Common myeloid progenitor, CD34-positive (primary cell): ENCODE measurements at regions not wholly inside any gene's neighbourhood (a gene's known extent, or its start where the extent isn't known, plus 50 kb on each side); places are given as distances from the start of the nearest gene placed in this dataset.

Source experiments
- CTCF ChIA-PET: fragments of 350-600 bp; sonication (Branson Sonifier 250); formaldehyde crosslinking; loops from one replicate; lab custom pipeline; 2021; ENCODE audit warnings: antibody characterized with exemption; lab: Charles Lee
- POLR2A ChIA-PET: fragments of 350-600 bp; sonication (Branson Sonifier 250); formaldehyde crosslinking; loops from one replicate; lab custom pipeline; 2021; ENCODE audit warnings: antibody characterized with exemption; lab: Charles Lee
- DNase-seq, 3 donors: peaks; one replicate each; pipeline versions ENCODE4 v3.0.0 to v3.0.0-alpha.2; 2013
- H3K27ac ChIP-seq, 2 experiments: 1 replicate in 1 of 2; 2 replicates in 1 of 2; pipeline ENCODE4 v1.7.0; 2013; ENCODE audit warnings: inconsistent platforms in 2 of 2, low read length in 2 of 2, mild to moderate bottlenecking in 2 of 2, low read depth in 1 of 2, moderate library complexity in 1 of 2; ENCODE audit not compliant: severe bottlenecking in 2 of 2, insufficient read depth in 1 of 2, poor library complexity in 1 of 2
- H3K27me3 ChIP-seq, 5 experiments: replicated peaks in 2 of 5; 1 replicate in 3 of 5; 2 replicates in 2 of 5; pipeline versions ENCODE4 v1.6.1 to v1.7.0; 2013; ENCODE audit warnings: low read length in 4 of 5, mild to moderate bottlenecking in 2 of 5, moderate library complexity in 2 of 5, inconsistent platforms in 1 of 5; ENCODE audit not compliant: insufficient read depth in 5 of 5, control insufficient read depth in 4 of 5
- H3K36me3 ChIP-seq, 4 experiments: 1 replicate in 2 of 4; 2 replicates in 2 of 4; pipeline versions ENCODE4 v1.6.1 to v1.7.0; 2013; ENCODE audit warnings: low read length in 3 of 4, control low read depth in 1 of 4, mild to moderate bottlenecking in 1 of 4; ENCODE audit not compliant: control insufficient read depth in 4 of 4, insufficient read depth in 4 of 4
- H3K4me1 ChIP-seq, 4 experiments: 1 replicate in 3 of 4; 2 replicates in 1 of 4; pipeline versions ENCODE4 v1.6.1 to v1.7.1; 2013; ENCODE audit warnings: low read length in 3 of 4, mild to moderate bottlenecking in 3 of 4, control low read depth in 1 of 4, inconsistent platforms in 1 of 4, moderate library complexity in 1 of 4; ENCODE audit not compliant: control insufficient read depth in 4 of 4, insufficient read depth in 4 of 4; ENCODE audit errors: control extremely low read depth in 1 of 4
- H3K4me3 ChIP-seq, 7 experiments: 1 replicate in 4 of 7; 2 replicates in 3 of 7; pipeline versions ENCODE4 v1.5.1 to v1.7.0; 2013; ENCODE audit warnings: mild to moderate bottlenecking in 7 of 7, low read length in 6 of 7, moderate library complexity in 6 of 7, inconsistent platforms in 2 of 7, low read depth in 2 of 7, control low read depth in 1 of 7; ENCODE audit not compliant: insufficient read depth in 4 of 7, control insufficient read depth in 1 of 7; ENCODE audit errors: extremely low read depth in 1 of 7
- H3K9me3 ChIP-seq, 5 experiments: 1 replicate in 4 of 5; 2 replicates in 1 of 5; pipeline versions ENCODE4 v1.6.1 to v1.7.1; 2013; ENCODE audit warnings: low read length in 4 of 5, mild to moderate bottlenecking in 2 of 5, inconsistent platforms in 1 of 5, low read depth in 1 of 5, moderate library complexity in 1 of 5; ENCODE audit not compliant: control insufficient read depth in 4 of 5, insufficient read depth in 2 of 5; ENCODE audit errors: control extremely low read depth in 1 of 5
- WGBS: methylation state at CpG from one replicate; pipeline ENCODE4 v1.1.5; 2013; ENCODE audit not compliant: insufficient coverage; 5-methylcytosine and 5-hydroxymethylcytosine counted together

- H3K9me3 ChIP-seq: peaks cover 0 to 7% (median 0%) of the 10 kb centered on the region in 5 experiments
- H3K27ac ChIP-seq: no peak overlapping the region
- no peak for DNase-seq
- peaks cover 0 to 4% (median 0%) of the 10 kb centered on the region in 5 experiments for H3K27me3 ChIP-seq
- ChIA-PET CTCF (no interaction called here), POLR2A (no interaction called here)
- H3K4me1 ChIP-seq: no peaks in the 10 kb centered on the region
- no peak overlapping the region for H3K4me3 ChIP-seq
- 93% methylated on average over 3 of the region's 7 CpGs for WGBS
- no peaks in the 10 kb centered on the region for H3K36me3 ChIP-seq
Observed at GRCh38 chr2:120476141-120476540, 130.2 kb downstream of the INHBB start.

GRCh38 chr2:120477198-120477597, 131.3 kb downstream of the INHBB start:
- WGBS: 89% methylated on average over 3 of the region's 3 CpGs
- peaks cover 0 to 4% (median 0%) of the 10 kb centered on the region in 5 experiments for H3K9me3 ChIP-seq
- H3K27ac ChIP-seq: no peak overlapping the region
- H3K4me3 ChIP-seq: no peak overlapping the region
- POLR2A ChIA-PET: no interaction called here
- H3K4me1 ChIP-seq: no peaks in the 10 kb centered on the region
- H3K27me3 ChIP-seq: peaks cover 0 to 4% (median 0%) of the 10 kb centered on the region in 5 experiments
- no peak for DNase-seq
- H3K36me3 ChIP-seq: no peaks in the 10 kb centered on the region
- CTCF ChIA-PET: no interaction called here

DNA sequence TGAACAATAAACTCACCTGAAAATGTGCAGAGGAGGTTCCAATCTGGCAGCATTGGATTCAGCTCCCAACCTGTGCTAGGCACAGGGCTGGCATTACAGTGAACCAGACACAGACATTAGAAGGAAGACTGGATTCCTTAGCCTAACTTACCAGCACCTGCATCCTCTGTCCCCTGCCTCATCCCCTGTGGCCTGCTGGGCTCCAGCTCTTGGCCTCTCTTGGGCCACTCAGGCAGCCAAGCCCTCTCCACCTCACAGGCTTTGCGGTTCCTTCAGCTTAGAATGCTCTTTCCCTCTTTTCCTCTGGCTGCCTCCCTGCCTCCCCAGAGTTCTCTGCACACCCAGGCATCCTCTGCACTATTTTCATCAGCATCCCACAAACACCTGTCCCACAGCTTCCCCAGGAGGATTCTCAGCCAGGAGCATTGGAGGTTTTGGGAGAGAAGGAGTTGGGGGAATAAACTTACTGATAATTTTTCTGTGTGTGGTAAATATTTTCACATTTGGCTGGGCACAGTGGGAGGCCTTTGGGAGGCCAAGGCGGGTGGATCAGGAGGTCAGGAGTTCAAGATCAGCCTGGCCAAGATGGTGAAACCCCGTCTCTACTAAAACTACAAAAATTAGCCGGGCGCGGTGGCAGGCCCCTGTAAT, 132.0 kb downstream of the INHBB start:
- no peak for DNase-seq
- no peaks in the 10 kb centered on the region for H3K9me3 ChIP-seq
- ChIA-PET POLR2A (no interaction called here), CTCF (no interaction called here)
- 100% methylated on average over 1 of the region's 6 CpGs for WGBS
- H3K36me3 ChIP-seq: no peaks in the 10 kb centered on the region
- H3K27me3 ChIP-seq: peaks cover 0 to 4% (median 0%) of the 10 kb centered on the region in 5 experiments
- no peaks in the 10 kb centered on the region for H3K4me1 ChIP-seq
- no peak overlapping the region for H3K27ac ChIP-seq
- no peak overlapping the region for H3K4me3 ChIP-seq

DNA sequence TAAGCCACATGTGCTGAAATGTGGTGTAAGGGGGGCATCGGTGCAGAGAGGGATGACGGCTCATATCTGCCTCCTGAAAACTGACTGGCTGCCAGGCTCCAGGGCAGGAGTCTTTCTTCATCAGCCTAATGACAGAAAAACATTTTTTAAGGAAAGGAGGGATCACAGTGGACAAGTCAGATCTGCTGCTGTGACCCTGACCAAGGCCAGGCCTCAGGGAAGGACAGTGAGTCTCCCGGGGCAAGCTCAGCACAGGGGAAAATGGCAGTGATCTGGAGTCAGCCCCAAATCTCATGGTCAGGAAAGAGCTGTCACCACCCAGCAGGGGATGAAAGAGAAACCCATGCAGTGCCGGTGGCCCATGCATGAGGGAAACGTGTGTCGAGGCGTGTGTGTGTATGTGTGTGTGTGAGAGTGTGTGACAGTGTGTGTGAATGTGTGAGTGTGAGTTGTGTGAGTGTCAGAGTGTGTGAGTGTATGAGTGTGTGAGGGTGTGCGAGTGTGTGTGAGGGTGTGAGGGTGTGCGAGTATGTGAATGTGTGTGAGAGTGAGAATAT, 134.5 kb downstream of the INHBB start:
- Histone ChIP-seq H3K27me3 (peaks cover 0 to 4% (median 0%) of the 10 kb centered on the region in 5 experiments), H3K9me3 (no peaks in the 10 kb centered on the region), H3K4me3 (no peak overlapping the region), H3K27ac (no peak overlapping the region), H3K36me3 (no peaks in the 10 kb centered on the region), H3K4me1 (no peaks in the 10 kb centered on the region)
- CTCF ChIA-PET: interaction anchor here (1.4 kb wide), 1 partner anchor 41 kb away, joined by 3 read pairs; no protein-coding TSS in a partner anchor
- 77% methylated on average over 9 of the region's 9 CpGs for WGBS
- no peak for DNase-seq
- POLR2A ChIA-PET: no interaction called here

DNA sequence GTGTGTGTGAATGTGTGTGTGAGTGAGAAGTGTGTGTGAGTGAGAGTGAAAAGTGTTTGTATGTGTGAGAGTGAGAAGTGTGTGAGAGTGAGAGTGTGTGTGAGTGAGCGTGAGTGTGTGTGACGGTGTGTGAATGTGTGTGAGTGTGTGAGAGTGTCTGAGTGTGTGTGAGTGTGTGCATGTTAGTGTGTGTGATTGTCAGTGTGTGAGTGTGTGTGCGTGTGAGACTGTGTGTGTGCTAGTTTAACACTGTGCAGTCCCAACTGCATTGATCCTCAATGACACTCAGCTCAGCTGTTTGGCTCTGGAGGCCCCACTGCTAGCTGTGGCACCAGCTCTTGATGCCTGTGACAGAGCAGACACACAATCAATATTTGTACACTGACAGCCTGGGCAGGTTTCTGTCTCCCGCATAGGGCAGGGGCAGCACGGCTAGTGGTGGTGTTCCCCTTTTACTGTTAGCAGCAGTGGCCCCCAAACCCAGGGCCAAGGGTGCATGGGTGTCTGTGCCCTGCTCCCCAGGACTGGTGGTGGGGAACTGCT, 135.0 kb downstream of the INHBB start:
- no peaks in the 10 kb centered on the region for H3K36me3 ChIP-seq
- CTCF ChIA-PET: interaction anchor here (1.1 kb wide), 1 partner anchor 40 kb away, joined by 4 read pairs; no protein-coding TSS in a partner anchor
- POLR2A ChIA-PET: no interaction called here
- H3K4me1 ChIP-seq: no peaks in the 10 kb centered on the region
- H3K9me3 ChIP-seq: no peaks in the 10 kb centered on the region
- H3K4me3 ChIP-seq: no peak overlapping the region
- no peak for DNase-seq
- H3K27ac ChIP-seq: no peak overlapping the region
- H3K27me3 ChIP-seq: peaks cover 0 to 3% (median 0%) of the 10 kb centered on the region in 5 experiments
- 98% methylated on average over 4 of the region's 5 CpGs for WGBS

GRCh38 chr2:120481446-120482194, 135.7 kb downstream of the INHBB start:
- 98% methylated on average over 14 of the region's 17 CpGs for WGBS
- no peak for DNase-seq
- H3K27ac ChIP-seq: no peak overlapping the region

More at GRCh38 chr2:120481446-120482194, 135.7 kb downstream of the INHBB start:
- H3K4me1 ChIP-seq: no peaks in the 10 kb centered on the region
- H3K4me3 ChIP-seq: no peak overlapping the region
- peaks cover 0 to 1% (median 0%) of the 10 kb centered on the region in 5 experiments for H3K27me3 ChIP-seq
- H3K9me3 ChIP-seq: no peaks in the 10 kb centered on the region
- ChIA-PET CTCF (interaction anchor here (1.1 kb wide), 1 partner anchor 40 kb away, joined by 4 read pairs; no protein-coding TSS in a partner anchor), POLR2A (no interaction called here)
- no peaks in the 10 kb centered on the region for H3K36me3 ChIP-seq
